Osteoblast (primary cell): ENCODE measurements at regions not wholly inside any gene's neighbourhood (a gene's known extent, or its start where the extent isn't known, plus 50 kb on each side); places are given as distances from the start of the nearest gene placed in this dataset.

Source experiments
- DNase-seq: peaks from one replicate; pipeline ENCODE4 v3.0.0; 2011; ENCODE audit warnings: low spot score, mixed read lengths; ENCODE audit not compliant: insufficient read length; ENCODE audit errors: missing footprints
- H2AFZ ChIP-seq: 2 replicates; pipeline ENCODE4 v1.6.0; 2011; ENCODE audit warnings: mild to moderate bottlenecking, low read length
- H3K27ac ChIP-seq: 2 replicates; pipeline ENCODE4 v1.5.1; 2011; ENCODE audit warnings: mild to moderate bottlenecking, low read depth, low read length, moderate library complexity
- H3K27me3 ChIP-seq: 2 replicates; pipeline ENCODE4 v1.6.0; 2012; ENCODE audit warnings: mild to moderate bottlenecking, control low read depth, inconsistent platforms, low read length, moderate library complexity; ENCODE audit not compliant: insufficient read depth
- H3K36me3 ChIP-seq: 2 replicates; pipeline ENCODE4 v1.5.1; 2011; ENCODE audit warnings: mild to moderate bottlenecking, low read length, control low read depth, moderate library complexity; ENCODE audit not compliant: insufficient read depth
- H3K4me1 ChIP-seq: 2 replicates; pipeline ENCODE4 v1.5.1; 2011; ENCODE audit warnings: mild to moderate bottlenecking, low read length, control low read depth, moderate library complexity; ENCODE audit not compliant: insufficient read depth
- H3K4me2 ChIP-seq: 2 replicates; pipeline ENCODE4 v1.6.0; 2011; ENCODE audit warnings: mild to moderate bottlenecking, low read length; ENCODE audit not compliant: insufficient read depth
- H3K4me3 ChIP-seq: fragments of 200-600 bp; sonication (generic); 3 replicates; pipeline ENCODE4 v1.5.1; 2012; ENCODE audit warnings: mild to moderate bottlenecking, low read length, inconsistent platforms; ENCODE audit not compliant: insufficient read depth
- H3K79me2 ChIP-seq: 2 replicates; pipeline ENCODE4 v1.6.0; 2012; ENCODE audit warnings: mild to moderate bottlenecking, low read length, control low read depth, inconsistent platforms; ENCODE audit not compliant: insufficient read depth
- H3K9me3 ChIP-seq: 2 replicates; pipeline ENCODE4 v1.5.1; 2011; ENCODE audit warnings: low read depth, low read length, control low read depth
- H4K20me1 ChIP-seq: 2 replicates; pipeline ENCODE4 v1.6.0; 2012; ENCODE audit warnings: mild to moderate bottlenecking, low read length, control low read depth; ENCODE audit not compliant: insufficient read depth
- TF ChIP-seq, protein P1 (sequence below): IDR thresholded peaks from 2 replicates; pipeline ENCODE4 v1.5.1; 2011; ENCODE audit warnings: mild to moderate bottlenecking, low read depth, low read length, moderate library complexity; ENCODE audit errors: extremely low read depth

DNA sequence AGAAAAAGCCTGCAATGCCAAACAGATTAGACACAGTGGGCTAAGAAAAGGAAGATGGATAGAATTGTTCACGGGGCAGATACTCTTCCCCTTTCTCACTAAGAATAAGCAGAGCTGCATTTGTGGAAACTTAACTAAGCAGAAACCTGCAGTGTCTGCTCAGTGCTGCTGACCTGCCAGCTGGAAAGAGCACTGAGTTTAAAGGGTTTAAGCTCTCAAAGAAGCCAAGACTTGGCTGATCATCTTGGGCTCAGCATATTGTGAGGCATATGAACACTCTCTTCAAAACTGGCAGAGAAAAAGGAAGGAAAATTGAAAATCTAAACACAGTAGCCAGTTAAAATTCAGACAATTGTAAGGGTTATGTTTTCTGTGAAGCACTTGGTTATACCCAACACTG, 711.1 kb upstream of the EPHA7 start:
- no peak overlapping the region for H3K4me2 ChIP-seq
- no peaks in the 10 kb centered on the region for H3K4me1 ChIP-seq
- H3K27me3 ChIP-seq = no peaks in the 10 kb centered on the region
- no peaks in the 10 kb centered on the region for H4K20me1 ChIP-seq
- TF ChIP-seq, protein P1, sequence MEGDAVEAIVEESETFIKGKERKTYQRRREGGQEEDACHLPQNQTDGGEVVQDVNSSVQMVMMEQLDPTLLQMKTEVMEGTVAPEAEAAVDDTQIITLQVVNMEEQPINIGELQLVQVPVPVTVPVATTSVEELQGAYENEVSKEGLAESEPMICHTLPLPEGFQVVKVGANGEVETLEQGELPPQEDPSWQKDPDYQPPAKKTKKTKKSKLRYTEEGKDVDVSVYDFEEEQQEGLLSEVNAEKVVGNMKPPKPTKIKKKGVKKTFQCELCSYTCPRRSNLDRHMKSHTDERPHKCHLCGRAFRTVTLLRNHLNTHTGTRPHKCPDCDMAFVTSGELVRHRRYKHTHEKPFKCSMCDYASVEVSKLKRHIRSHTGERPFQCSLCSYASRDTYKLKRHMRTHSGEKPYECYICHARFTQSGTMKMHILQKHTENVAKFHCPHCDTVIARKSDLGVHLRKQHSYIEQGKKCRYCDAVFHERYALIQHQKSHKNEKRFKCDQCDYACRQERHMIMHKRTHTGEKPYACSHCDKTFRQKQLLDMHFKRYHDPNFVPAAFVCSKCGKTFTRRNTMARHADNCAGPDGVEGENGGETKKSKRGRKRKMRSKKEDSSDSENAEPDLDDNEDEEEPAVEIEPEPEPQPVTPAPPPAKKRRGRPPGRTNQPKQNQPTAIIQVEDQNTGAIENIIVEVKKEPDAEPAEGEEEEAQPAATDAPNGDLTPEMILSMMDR = no peak
- no peak for DNase-seq
- no peak overlapping the region for H3K4me3 ChIP-seq
- H3K79me2 ChIP-seq = no peaks in the 10 kb centered on the region
- no peak overlapping the region for H3K27ac ChIP-seq
- H2AFZ ChIP-seq = no peak overlapping the region
- H3K9me3 ChIP-seq = no peaks in the 10 kb centered on the region
- no peaks in the 10 kb centered on the region for H3K36me3 ChIP-seq

DNA sequence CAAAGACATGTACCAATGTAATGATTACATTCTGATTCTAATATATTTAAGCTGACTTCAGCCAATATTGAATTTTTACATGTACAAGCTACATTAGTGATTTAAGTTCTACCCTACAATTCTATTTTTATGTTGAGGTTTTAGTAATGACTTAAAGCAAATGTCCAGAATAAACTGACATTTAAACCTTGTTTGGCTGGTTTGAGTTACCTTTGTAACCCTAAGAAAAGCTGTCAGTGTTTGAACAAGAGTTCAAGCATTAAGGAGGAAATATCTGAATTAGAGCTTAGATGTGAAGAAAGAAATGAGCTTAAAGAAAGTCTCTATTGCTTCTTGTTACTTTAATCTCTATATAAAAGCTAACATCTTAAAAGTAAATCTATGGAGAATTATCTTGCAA, 710.6 kb upstream of the EPHA7 start:
- H3K27me3 ChIP-seq = no peaks in the 10 kb centered on the region
- no peak overlapping the region for H3K4me2 ChIP-seq
- H3K36me3 ChIP-seq = no peaks in the 10 kb centered on the region
- H2AFZ ChIP-seq = no peak overlapping the region
- H3K4me3 ChIP-seq = no peak overlapping the region
- H3K4me1 ChIP-seq = no peaks in the 10 kb centered on the region
- H4K20me1 ChIP-seq = no peaks in the 10 kb centered on the region
- no peaks in the 10 kb centered on the region for H3K9me3 ChIP-seq
- no peaks in the 10 kb centered on the region for H3K79me2 ChIP-seq
- H3K27ac ChIP-seq = no peak overlapping the region
- TF ChIP-seq, protein P1 = no peak
- no peak for DNase-seq

DNA sequence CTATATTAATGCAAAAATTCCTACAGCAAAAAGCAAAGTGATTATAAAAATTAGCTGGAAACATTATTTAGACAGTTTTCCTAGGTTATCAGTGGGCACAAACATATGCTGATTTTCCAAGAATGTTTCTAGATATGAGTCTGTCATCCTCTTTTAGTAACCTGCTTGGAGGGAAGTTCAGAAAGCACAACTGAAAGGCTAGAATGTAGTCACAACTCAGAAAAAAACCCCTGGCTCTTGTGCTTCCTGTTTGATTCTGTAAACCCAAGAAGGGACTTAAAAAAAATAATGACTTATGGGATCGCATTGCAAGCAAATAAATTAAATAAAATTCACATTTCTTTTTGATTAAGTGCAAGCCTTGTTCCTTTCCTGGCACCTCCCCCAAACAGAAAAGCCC, 708.4 kb upstream of the EPHA7 start:
- no peak overlapping the region for H3K4me2 ChIP-seq
- no peaks in the 10 kb centered on the region for H3K27me3 ChIP-seq
- H3K9me3 ChIP-seq = no peaks in the 10 kb centered on the region
- TF ChIP-seq, protein P1 = no peak
- no peaks in the 10 kb centered on the region for H4K20me1 ChIP-seq
- DNase-seq = no peak
- no peaks in the 10 kb centered on the region for H3K36me3 ChIP-seq
- H3K4me3 ChIP-seq = no peak overlapping the region
- no peaks in the 10 kb centered on the region for H3K79me2 ChIP-seq
- no peak overlapping the region for H2AFZ ChIP-seq
- H3K4me1 ChIP-seq = no peaks in the 10 kb centered on the region
- no peak overlapping the region for H3K27ac ChIP-seq

DNA sequence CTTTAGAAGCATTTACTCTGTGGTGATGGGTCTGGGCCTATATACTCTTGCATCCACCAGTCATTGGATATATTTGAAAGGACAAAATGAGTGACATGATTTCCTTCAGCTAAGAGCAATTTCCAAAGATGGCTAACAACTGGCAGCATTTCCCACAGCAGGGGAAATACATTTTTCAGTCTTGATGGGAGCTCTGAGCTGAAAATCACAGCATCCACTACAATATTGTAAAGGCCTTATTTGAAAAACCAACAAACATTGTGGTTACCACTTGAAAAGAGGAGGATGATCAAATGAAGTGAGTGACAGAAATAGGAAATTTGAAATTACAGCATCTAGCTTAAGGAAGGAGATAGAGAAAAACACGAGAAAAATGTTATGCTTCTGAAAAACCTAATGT, 705.0 kb upstream of the EPHA7 start:
- no peaks in the 10 kb centered on the region for H3K36me3 ChIP-seq
- H3K4me2 ChIP-seq = no peak overlapping the region
- no peaks in the 10 kb centered on the region for H3K27me3 ChIP-seq
- no peak overlapping the region for H3K4me3 ChIP-seq
- H3K4me1 ChIP-seq = no peaks in the 10 kb centered on the region
- no peaks in the 10 kb centered on the region for H4K20me1 ChIP-seq
- H3K9me3 ChIP-seq = no peaks in the 10 kb centered on the region
- TF ChIP-seq, protein P1 = no peak
- H2AFZ ChIP-seq = no peak overlapping the region
- no peak for DNase-seq
- H3K79me2 ChIP-seq = no peaks in the 10 kb centered on the region
- no peak overlapping the region for H3K27ac ChIP-seq
